ENCODE measurements at regions not wholly inside any gene's neighbourhood (a gene's known extent, or its start where the extent isn't known, plus 50 kb on each side); places are given as distances from the start of the nearest gene placed in this dataset.
"Not testable (repeated sequence)": the region's sequence is repeated elsewhere in the genome, so short reads cannot be mapped to it uniquely, and the experiment has no call there.

DNA sequence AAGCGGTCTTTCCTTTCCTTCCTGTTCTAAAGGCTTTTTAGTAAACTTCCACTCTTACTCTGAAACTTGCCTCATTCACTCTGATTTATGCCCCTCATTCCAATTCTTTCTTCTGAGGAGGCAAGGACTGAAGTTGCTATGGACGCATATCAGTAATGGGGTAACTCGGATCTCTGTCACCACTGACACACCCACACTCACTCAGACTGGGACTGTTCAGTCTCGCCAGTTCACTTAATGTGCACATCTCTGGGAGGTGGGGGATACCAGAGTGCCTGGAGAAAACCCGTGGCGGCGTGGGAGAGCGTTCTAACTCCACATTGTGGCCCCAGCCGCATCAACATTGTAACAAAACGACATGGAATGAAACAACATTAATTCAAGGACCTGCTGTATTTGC is 1139.3 kb upstream of the CELF2 start:
- no peak for FAIRE-seq

DNA sequence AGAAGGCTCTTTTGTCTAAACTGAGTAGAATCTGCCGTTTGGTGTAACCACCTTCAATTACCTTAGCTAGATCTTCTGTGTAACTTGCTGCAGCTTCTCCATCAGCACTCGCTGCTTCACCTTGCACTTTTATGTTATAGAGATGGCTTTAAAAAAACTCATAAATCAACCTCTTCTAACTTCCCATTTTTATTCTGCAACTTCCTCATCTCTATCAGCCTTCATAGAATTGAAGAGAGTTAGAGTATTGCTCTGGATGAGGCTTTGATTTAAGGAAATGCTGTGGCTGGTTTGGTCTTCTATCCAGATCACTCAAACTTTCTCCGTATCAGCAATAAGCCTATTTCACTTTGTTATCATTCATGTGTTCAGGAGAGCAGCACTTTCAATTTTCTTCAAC is 1131.9 kb upstream of the CELF2 start:
- no peak for DNase-seq (ENCODE audit: insufficient read length, low spot score)
- no peak for FAIRE-seq

More for the DNA sequence above, 1139.3 kb upstream of the CELF2 start:
- no peak for DNase-seq (ENCODE audit: insufficient read length, low spot score)

DNA sequence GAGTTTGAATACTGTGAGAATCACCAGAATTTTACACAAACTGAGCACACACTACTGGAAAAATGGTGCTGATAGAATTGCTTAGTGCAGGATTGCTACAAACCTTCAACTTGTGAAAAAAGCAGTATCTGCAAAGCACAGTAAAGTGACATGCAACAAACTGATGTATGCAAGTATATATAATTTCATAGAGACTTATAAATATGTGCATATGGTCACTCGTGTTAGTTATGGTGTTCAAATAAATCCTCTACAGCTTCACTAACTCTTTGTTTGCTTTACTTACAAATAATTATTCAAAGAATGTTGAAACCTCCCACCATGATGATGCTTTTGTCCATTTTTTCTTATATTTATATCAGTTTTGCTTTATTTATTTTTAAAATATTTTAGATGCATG is 1130.9 kb upstream of the CELF2 start:
- no peak for FAIRE-seq

DNA sequence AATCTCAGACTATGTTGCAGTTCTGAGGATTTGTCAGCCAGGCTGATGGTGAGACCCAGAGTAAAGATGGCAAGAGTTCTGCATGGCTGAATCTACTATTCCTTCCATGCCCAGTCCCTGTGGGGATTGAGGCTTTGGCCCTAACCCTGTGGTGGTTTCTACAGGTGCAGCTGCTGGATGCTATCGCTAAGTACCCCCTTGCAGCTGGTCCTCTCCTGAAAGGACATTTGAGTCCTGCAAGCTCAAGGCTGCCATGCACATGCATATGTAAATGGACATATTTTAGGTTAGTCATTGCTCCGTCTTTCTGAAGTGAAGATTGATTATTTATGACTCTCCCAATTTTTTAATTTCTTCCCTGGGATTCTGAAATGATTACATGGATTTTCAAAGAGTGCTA is 1122.2 kb upstream of the CELF2 start:
- DNase-seq (ENCODE audit: insufficient read length, low spot score) (no peak), FAIRE-seq (no peak)

More for the DNA sequence above, 1130.9 kb upstream of the CELF2 start:
- DNase-seq (ENCODE audit: insufficient read length, low spot score), result no peak

DNA sequence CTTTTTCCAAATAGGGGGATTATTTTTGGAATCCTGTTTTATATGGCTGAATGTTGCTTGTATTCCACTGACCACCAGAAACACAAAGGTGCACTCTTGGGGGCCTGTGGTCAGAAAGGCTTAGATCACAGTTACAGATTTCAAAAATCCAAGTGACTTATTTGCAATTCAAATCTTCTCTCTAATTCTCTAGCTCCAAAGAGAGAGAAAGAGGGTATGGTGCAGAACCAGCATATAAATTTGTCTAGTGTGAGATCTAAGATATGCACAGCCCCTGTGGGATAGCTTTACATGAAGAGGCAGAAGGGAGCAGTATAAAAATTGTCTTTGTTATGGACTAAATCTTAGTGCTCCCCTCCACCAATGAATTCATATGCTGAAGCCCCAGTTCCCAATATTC is 1121.7 kb upstream of the CELF2 start:
- DNase-seq (ENCODE audit: insufficient read length, low spot score) (no peak), FAIRE-seq (no peak)

DNA sequence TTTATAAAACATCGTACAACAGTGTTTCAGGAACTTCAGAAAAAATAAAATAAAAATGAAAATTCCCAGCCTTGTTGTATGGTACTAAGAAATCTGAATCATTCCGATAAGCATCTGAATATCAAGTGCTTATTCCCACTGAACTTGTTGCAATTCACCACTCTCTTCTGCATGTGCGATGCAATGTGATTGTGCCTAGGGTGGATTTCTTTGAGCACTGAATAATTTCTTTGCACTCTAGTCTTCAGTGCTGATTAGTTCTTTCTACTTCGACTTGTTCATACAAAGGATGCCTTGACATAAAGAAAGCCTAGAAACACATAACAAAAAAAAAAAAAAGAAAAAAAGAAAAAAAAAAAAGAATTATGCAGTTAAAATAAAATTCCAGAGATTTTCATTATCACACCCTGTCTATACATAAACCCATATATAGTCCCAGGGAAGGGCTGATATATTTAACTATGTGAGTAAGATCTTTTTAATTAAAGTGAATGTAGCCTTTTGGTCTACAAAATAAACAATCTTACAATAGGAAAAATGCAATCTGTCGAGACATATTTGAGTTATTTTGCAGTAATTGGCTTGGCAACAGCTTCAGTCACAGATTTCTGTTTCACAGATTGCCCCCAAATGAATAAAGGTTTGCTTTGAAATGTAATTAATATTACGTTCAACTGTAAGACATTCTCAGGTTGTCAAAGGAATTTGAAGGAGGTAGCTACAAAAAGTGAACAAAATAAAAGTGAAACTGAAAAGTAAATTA is 1118.9 kb upstream of the CELF2 start:
- FAIRE-seq, result no peak

DNA sequence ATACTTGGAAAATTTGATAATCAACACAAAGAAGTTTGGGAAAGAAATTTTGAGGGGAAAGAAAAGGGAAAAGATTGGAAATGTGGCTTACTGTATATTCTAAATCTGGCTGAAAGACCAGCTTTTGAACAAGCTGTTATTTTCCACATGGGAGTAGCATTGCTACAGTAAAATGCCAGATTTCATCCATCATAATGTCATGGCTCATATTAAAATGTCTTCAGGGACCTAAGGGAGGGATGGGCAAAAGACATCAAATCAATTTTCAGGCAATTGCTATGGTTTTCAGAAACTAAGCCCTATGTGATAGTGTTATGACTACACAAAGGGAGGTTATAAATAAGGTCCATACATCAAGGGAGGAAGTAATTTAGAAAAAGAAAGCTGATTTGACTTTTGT is 1116.9 kb upstream of the CELF2 start:
- DNase-seq (ENCODE audit: insufficient read length, low spot score) (no peak), FAIRE-seq (no peak)

More for the DNA sequence above, 1118.9 kb upstream of the CELF2 start:
- DNase-seq (ENCODE audit: insufficient read length, low spot score), result no peak

DNA sequence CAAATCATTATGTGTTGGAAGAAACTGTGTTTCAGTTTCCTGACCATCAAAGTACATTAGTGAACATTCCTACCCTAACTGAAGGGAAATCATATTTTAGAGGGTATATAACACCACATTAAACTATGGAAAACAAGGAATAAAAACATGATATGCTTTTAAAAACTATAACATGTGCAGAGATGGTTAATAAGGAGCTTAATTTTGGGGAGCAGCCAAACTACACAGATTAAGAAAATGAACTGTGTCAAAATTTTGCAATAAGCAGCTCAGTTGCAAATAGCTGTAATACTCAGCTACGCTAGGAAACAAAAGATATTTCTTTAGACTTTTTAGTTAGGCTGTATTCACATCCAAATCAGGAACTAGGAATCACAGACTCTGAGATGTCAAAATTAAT is 1115.7 kb upstream of the CELF2 start:
- FAIRE-seq (no peak), DNase-seq (ENCODE audit: insufficient read length, low spot score) (no peak)

DNA sequence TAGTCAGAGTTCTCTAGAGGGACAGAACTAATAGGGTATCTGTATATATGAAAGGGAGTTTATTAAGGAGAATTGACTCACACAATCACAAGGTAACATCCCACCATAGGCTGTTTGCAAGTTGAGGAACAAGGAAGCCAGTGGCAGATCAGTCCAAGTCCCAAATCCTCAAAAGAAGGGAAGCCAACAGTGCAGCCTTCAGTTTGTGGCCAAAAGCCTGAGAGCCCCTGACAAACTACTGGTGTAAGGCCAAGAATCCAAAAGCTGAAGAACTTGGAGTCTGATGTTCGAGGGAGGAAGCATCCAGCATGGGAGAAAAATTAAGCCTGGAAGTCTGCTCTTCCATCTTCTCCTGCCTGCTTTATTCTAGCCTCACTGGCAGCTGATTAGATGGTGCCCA is 1107.2 kb upstream of the CELF2 start:
- no peak for DNase-seq (ENCODE audit: insufficient read length, low spot score)
- FAIRE-seq, result no peak

DNA sequence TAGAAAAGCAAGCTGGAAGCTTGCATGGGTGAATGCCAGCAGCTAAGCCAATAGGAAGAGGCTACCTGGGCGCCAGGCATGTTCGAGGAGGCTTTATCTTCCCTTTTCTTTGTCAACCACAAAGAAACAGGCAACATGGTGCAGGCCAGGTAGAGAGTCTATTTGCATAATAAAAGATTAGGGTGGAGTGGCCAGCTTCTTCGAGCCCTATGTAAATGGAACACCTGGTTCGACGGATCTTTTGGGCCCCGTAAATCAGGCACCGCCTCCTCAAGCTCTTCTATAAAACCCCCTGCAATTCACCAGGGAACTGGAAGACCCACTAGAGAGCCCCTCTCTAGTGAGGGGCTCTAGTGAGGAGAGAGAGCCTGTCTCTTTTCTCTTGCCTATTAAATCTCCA is 1106.2 kb upstream of the CELF2 start:
- no peak for DNase-seq (ENCODE audit: insufficient read length, low spot score)
- FAIRE-seq, result no peak

DNA sequence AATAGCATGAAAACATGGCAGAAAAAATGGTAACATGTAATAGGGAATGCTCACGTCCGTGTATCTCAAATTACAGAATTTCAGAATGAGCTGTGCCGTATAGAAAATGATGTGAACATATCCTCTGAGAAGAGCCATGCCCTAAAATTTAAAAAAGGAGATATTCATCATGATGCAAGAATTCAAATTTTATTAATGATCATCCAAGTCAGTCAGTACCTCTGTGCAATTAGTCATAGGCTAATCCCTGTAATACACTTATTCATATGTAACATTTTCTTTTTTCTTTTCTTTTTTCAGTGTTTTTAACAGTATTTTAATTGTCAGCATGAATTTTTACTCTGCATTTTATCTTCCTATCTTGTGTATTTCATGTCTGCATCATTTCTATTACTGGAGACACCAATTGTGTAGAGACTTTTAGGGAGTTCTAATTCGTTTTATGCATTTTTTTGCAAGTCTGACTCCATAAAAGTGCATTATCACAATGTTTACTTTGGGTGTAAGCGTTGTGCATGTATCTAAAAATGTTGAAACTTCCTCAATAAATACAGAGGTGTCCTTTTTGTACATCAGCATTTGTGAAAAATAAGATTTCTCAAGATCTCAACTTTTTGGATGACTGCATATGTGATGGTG is 1103.7 kb upstream of the CELF2 start:
- DNase-seq (ENCODE audit: insufficient read length, low spot score), result no peak
- no peak for FAIRE-seq

DNA sequence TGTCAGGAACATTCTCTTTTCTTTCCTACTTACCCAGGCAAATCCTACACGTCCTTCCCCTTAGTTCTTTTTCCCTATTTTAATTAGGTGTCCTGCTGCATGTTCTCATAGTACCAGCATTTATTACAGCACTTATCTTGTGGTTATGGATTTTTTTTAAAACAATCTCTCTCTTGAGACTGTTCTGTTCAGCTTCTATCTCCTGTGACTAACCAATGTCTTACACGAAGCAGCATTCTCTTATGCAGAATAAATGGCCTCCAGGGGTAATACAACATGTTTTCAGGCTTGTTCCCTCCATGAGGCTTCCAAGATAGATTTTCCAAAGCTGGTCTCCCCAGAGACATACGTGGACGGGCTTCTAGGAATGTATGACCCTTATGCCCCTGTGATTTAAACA is 1096.1 kb upstream of the CELF2 start:
- FAIRE-seq, result no peak
- DNase-seq (ENCODE audit: insufficient read length, low spot score), result no peak

DNA sequence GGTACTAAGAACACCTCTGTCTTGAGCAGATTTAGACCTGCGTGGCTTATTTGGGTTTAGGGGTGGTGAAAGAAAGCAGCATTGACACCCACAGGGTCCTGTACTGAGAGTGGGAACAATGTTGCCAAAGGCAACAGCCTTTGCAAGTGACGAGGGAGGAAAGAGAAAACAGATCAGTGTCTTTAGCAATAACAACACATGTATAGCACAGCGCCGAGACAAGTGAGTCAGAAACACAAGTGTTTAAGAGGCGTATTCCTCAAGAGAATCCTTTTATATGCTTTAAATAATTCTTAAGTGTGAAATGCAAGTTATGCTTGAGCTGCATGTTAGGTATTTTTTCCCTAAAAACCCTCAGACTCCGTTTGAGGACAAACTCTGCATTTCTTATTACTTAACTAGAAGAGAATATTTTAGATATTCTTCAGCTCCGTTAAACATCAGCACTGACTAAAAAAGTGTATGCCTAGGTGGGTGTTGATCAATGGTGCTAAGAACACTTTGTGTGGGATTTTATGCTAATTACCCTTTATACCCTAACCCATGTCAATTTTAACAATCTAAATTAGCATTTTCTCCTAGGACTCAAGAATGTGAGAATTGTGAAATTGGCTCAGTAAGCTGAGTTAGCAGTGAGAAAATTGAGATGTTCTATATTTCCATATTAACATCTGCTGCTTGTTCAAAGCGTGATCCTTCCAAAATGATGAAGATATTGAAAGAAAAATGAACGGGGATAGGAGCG is 1095.4 kb upstream of the CELF2 start:
- no peak for DNase-seq (ENCODE audit: insufficient read length, low spot score)
- no peak for FAIRE-seq

DNA sequence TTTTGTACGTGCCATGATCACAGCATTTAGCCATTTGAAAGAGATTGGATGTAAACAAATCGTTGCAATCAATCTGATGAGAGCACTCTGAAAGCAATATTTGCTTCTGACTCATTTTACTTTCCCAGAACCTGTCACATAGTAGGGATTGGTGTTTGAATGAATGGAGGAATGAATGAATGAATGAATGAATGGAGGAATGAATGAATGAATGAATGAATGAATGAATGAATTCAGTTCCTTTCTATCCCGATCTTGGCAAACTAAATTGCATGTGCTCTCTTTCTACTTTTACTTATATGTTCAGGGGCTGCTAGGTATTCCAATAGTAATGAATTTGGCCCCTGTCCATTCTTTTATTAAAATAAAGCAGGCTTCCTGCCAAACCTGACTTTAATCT is 1091.7 kb upstream of the CELF2 start:
- FAIRE-seq (no peak), DNase-seq (ENCODE audit: insufficient read length, low spot score) (no peak)

DNA sequence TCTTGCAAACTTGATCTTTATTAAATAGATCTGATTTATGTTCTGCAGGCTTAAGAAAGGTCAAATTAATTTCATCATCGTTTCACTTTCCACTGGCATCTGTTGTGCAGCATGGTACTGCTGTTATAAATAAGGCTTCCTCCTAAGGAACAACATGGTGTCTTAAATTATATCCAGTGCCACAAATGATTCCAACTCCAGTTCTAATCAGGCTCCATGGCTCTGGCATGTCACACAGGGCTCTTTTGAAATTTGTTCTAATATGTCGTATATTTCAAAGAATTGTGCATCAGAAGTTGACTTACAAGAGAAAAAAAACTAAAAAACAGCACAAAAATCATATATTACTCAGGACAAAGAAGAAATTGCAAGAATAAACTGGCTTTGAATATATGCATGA is 1090.8 kb upstream of the CELF2 start:
- no peak for FAIRE-seq
- DNase-seq (ENCODE audit: insufficient read length, low spot score), result no peak

DNA sequence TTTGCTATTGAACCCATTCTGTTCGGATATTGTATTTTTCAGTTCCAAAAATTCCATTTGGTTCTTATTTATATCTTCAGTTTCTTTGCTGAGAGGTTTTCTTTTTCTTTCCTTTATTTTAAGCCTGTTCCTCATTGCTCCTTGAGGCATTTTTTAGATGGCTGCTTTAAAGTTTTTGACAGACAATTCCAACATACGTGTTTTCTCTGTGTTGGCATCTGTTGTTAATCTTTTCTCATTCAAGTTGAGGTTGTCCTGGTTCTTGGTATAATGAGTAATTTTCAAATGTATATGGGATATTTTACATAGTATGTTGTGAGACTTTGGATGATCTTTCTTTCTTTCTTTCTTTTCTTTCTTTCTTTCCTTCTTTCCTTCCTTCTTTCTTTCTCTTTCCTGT is 1078.0 kb upstream of the CELF2 start:
- FAIRE-seq, result no peak

DNA sequence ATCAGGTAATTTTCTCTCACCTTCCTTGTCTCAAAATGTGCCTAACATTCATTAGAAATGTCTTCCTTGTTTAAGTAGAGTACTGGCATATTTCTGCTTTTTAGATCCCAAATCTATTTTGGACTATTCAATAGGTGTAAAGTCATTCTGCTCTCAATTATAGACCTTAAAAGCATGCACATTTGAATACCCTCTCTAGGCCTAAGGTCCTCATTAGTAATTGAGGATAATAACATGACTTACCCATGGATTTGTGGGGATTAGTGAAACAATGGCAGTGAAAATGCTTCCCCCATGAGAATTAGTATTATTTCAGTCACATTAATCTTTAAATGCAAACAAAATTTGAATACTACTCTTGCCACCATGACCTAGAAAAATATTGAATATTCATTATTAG is 1073.0 kb upstream of the CELF2 start:
- FAIRE-seq, result no peak

More for the DNA sequence above, 1078.0 kb upstream of the CELF2 start:
- DNase-seq (ENCODE audit: insufficient read length, low spot score), result no peak

DNA sequence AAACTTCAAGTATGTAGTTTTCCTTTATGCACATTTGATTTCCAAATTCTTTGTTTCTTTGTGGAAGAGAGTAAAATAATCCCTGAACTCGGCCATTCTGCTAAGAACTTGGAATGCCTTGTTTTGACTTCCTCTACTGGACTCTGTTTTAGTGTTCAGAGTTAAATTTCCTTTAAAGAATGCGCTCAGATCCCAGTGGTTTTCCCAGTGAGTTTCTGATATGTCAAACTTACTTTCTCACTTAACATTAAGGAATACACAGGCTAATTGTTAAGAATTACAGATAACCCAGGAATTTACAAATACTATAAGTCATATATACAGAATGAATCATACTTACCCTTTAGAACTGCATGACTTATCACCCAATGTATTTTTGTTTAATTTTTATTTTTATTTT is 1067.6 kb upstream of the CELF2 start:
- DNase-seq (ENCODE audit: insufficient read length, low spot score) (no peak), FAIRE-seq (no peak)

More for the DNA sequence above, 1073.0 kb upstream of the CELF2 start:
- DNase-seq (ENCODE audit: insufficient read length, low spot score), result no peak

DNA sequence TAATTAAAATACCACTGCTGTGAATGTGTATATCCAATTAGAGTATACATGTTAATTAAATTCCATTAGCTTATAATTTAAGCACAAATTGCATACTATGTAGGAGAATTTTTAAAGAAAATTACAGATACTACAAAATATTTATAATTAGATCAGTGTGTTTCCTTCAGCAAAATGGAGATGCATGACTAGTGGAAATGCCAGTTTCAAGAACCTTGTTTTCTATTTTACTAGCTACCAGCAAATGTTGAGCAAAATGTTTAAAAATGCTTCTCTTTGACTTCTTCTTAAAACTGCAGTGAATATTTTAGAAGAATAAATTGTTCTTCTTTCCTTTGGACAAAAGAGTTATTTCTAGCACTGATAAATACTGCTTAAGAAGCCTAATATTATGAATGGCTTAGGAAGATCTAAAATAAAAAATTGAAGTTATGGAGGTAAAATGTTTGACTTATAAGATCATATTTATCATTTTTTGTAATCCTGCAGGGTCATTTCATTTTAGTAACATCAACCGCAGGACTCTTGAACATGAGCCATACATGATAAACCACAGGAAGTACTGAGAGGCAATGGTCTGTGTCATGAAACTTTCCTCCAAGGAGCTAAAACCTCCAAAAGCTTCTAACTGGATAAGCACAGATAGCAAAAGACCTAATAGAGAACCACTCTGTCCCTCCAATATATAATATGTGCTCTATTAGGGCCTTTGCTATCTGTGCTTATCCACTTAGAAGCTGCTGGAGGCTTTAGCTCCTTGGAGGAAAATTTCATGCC is 1066.0 kb upstream of the CELF2 start:
- DNase-seq (ENCODE audit: insufficient read length, low spot score) (no peak), FAIRE-seq (no peak)

DNA sequence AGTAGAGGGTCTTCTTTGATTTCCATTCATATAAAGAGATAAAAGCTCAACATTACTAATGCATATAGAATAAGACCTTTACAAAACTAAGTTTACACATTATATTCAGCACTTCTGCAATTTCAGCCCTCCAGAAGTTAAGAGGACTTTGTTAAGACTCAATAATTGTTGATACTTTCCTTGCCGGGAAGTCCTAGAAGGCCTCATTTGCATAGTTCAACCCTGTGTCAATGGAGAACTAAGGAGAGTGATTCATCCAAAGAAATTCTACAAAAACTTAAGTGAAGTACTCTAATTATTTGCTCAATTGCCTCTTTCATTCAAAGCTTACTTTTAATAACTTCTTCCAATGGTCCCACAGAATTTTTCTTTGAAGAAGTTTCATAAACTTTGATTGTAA is 1060.3 kb upstream of the CELF2 start:
- no peak for FAIRE-seq
- no peak for DNase-seq (ENCODE audit: insufficient read length, low spot score)

DNA sequence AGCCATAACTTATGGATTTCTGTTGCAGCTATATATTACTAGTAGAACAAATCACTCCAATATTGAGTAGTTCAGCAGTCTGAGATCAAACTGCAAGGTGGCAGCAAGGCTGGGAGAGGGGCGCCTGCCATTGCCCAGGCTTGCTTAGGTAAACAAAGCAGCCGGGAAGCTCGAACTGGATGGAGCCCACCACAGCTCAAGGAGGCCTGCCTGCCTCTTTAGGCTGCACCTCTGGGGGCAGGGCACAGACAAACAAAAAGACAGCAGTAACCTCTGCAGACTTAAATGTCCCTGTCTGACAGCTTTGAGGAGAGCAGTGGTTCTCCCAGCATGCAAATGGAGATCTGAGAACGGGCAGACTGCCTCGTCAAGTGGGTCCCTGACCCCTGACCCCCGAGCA is 1059.8 kb upstream of the CELF2 start:
- not testable (repeated sequence) for FAIRE-seq; DNase-seq (ENCODE audit: insufficient read length, low spot score)

All from HTR-8/SVneo (cell line).